G401.6 (cell line): ENCODE measurements at regions not wholly inside any gene's neighbourhood (a gene's known extent, or its start where the extent isn't known, plus 50 kb on each side); places are given as distances from the start of the nearest gene placed in this dataset.

Experiments
- FAIRE-seq: peaks from 2 replicates; lab custom pipeline; 2012; peaks lifted over from hg19 to GRCh38; lab: Jason Lieb, UNC

DNA sequence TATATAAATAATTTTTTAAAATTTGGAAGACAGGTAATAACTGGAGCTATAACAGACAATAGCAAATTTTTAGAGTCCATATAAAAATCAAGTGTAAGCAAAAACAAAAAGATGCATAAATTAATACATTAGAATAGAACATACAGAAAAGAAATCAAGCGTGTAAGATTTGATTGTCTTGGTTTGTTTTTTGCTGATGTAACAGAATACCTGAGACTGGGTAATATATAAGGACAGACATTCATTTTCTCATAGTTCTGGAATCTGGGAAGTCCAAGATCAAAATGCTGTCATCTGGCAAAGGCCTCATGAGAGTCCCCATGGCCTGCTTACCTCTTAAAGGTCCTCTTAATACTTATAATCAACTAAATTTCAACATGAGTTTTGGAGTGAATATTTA is 1010.1 kb downstream of the CDH18 start:
- FAIRE-seq, result no peak

DNA sequence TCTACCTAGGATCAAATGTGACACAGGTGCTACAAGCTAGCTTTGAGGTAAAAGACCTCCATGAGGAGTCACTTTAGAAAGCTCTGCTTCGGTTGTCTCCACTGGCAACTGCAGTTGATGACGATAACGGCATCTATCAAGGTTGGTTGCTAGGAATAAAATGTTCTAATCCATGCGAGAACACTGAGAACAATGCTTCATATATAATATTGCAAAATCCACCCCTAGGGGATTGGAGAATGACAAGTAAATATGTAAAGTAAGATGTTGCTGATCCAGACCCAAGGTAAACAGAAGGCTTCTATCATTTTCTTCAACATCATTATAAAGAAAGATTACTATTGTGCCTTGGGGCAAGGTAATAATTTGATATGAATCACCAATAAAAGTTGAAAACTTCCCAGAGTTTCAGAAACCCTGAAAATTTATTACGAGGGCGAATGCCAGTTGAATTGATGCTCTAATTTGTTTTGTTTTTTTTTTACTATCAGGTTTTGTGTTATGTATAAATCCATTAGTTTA is 1003.4 kb downstream of the CDH18 start:
- no peak for FAIRE-seq

DNA sequence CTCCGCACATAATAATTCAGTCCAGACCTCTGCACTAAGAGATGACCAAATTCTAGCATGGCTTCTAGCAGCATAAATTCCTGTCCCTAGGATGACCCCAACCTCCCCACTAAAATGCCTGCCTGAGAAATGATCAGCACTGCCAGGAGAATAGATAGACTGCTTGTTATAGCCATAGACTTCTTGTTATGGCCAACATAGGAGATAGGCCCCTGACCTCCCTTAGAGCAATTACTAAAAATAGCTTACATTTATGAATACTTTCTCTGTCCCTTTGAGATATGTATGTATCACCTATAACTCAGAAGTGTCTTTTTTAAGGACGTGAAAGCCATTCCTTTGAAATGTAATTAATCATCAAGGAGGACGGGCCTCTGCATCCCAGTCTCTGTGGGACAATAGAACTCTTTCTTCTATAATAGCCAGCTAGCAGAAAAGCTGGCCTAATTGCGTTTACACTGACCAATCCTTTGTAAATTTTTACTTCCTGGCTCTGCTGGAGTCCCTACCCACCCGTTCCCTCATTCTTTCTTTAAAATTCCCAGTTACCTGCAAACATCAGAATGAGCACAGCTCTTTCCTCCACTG is 1002.7 kb downstream of the CDH18 start:
- FAIRE-seq, result no peak

DNA sequence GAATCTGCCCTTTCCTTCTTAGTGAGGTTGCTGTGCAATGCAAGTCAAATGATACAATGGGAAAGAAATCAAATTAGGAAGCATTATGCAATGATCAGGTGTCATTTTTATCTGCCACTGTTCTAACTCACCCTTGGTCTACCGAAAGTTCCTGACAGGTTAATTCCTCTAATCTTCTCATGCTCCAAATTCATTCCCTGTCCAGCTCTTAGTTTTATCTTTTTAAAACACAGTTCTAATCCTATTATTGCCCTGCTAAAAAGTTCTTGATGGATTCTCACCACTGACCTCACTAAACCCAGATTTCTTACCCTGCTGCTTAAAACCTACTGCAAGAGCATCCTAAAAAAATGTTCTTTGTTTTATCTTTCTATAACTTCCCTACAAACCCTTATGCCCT is 1000.9 kb downstream of the CDH18 start:
- FAIRE-seq, result no peak

DNA sequence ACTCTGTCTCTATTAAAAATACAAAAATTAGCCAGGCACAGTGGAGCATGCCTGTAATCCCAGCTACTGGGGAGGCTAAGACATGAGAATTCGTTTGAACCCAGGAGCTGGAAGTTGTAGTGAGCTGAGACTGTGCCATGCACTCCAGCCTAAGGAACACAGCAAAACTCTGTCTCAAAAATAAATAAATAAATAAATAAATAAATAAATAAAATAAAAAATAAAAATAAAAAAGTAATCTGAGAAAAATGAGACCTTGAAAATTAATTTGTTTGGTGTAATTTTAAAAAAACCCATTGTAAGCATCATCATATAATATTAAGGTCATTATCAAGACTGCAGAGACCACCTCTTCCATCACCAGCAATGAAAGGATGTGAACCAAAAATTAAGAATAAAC is 997.1 kb downstream of the CDH18 start:
- FAIRE-seq, result no peak

DNA sequence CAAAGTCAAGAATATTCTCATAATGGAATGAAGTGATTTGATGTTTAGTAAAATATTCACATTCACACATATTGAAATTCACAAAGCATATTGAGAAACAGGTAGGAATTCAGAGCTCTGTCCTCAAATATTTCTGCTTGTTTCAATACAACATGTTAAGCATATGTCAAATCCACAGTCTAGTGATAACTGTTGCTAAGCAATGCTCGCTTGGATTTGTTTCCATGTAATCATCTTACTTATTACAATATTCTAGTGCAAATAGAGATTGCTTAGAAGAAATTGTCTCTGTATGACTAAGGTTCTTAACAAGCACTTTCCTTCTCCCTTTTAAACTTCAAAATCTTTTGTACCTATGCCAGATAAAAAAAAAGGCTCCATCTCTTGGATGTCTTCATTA is 995.7 kb downstream of the CDH18 start:
- no peak for FAIRE-seq

DNA sequence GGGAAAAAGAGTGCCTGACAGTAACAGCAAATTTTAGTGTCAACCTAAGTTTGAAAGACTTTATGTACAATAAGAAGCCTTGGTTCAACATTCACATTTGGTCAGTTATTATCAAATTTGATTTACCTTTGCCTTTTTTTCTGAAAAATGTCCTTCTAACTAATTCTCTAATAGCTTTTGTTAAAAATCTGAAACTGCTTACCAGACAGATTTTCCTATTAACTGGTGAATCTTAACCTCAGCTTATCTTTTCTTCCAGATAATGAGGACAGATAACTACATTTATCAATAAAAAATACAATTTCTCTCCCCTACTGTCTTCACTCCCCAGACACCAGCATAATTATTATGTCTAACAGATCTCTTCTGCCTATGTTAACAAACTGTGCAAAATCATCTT is 988.5 kb downstream of the CDH18 start:
- FAIRE-seq, result no peak

DNA sequence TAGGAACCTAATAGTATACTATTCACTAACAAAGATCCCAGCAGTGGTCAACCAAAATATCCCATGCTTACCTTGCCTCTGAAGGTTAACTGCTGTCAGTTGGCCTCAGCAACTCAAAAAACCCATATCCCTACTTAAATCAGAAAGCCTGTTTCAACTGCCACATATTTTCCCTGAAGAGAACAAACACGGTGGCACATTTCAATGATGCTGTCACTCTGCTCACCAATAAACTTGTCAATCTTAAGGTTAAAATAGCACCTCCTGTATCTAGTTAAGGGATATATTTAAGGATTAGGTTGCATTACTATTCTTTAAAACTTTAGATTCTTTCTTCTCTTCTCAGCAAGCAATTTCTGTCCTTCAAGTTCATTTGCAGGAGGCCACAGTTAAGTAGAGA is 986.9 kb downstream of the CDH18 start:
- FAIRE-seq, result no peak

DNA sequence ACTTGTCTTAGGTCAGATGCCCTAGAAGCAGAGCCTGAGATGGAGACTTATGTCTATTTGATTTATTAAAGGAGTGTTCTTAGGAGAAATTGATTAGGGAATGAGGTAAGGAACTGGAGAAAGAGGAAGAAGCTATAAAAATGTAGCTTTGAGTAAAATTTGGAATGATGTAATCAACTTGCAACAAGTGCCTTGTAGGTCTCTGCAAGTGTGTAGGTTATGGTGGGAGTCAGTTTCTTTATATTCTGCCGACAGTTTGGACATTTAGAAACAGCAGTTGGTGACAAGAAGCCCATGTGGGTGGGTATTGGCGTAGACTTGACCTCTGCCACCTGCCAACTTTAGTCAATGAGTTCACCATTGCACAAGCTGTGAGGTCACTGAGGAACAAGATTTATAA is 986.5 kb downstream of the CDH18 start:
- no peak for FAIRE-seq

DNA sequence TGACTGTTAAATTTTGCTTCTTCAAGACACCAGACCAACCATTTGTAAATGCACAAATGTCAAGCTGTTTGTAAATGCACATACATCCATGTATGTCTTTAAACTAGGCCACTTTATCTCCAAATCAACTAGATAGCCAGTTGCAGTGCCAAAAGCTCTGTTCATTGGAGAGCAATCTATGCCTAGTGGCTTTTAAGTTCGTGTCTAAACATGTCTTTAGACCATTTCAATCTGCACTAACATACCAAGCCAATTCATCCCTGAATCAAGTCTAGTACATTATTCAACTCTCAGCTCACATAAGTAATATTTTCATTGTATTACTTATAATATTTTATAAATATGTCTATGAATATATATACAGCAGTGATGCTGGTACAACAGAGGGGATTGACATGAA is 985.9 kb downstream of the CDH18 start:
- no peak for FAIRE-seq

DNA sequence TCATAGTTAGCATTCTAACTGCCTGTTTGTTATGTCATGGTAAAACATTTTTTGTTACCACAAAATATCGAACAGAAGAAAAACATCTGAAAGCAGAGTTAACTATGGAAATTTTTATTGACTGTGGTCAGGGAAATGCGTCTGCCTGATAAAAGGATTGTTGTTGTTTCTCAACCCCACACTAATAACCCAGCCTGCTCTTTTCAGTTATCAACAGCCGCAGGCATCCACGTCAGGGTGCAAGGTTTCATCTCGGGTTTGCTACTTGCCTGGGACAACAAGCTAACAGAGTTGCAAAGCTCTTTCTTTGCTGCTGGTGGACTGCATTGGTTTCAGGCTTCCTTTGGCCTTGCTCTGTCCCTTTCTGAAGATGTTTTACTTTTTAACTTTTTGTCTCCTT is 969.2 kb downstream of the CDH18 start:
- no peak for FAIRE-seq

DNA sequence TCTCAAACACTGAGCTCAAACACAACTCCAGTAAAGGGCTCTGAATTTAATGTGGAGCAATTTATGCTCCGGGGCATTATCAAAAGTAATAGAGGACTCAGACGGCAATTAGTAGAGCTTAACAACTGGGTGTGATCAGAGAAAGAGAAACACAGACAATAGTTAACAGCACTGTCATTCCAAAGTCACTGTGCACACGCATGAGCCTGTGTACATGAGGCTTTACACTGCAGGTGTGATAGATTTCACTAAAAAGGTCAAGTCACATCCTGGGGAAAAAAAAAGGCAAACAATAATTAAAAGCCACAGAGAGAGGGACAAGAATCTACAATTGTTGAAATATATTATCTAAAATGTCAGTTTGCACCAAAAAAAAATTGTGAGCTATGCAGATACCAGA is 956.5 kb downstream of the CDH18 start:
- FAIRE-seq, result no peak

DNA sequence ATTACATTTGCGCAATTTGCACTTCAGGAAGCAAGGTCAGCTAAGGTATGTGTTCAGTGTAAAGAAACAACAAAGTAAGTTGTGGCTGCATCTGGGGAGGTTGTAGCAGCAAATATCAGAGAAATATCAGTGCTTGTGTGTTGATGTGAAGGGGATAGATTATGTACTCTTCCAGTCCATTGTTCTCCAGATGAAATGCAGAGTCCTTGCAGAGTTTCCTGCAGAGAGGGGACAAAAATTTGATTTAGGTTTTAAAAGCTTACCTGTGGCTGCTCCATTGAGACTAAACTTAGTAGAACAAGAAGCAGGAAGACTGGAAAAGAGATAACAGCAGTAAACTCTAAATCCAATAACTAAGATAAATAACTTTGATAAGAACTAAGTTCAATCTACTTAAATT is 952.2 kb downstream of the CDH18 start:
- FAIRE-seq, result no peak

DNA sequence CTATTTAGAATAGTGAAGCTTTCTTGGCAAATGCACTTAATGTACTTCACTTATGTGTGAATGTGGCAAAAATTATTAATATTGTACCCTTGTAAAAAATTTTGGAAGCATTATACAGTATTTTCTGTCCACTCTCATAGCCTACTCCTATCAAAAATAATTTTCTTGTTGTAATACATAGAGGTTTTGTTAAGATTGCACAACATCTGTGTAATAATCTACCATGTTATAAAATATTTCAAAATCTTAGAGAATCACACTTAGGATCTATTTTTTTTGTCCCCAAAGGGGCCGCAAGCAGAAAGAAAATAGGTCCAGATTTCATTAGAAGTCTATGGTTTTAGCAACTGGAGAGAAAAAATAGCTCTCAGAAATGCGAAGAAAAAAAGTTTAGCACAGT is 945.9 kb downstream of the CDH18 start:
- FAIRE-seq, result no peak

DNA sequence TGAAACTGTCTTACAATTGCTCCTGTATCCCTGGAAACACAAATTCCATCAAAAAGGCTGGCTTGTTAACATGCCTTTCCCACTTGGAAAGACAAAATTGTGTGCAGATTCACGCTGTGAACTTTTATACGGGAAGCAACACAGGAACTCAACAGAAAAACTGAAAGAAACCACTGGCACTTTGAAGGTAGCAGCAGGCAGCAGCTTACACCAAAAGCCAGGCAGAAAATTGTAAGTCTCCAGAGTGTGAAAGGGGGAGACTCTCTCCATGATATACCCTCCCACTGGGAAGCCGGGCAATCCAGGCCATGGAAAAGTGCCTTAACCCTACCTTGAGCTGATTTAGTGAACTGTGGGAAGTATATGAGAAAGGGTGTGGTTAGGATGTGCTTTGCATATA is 943.7 kb downstream of the CDH18 start:
- FAIRE-seq, result no peak

DNA sequence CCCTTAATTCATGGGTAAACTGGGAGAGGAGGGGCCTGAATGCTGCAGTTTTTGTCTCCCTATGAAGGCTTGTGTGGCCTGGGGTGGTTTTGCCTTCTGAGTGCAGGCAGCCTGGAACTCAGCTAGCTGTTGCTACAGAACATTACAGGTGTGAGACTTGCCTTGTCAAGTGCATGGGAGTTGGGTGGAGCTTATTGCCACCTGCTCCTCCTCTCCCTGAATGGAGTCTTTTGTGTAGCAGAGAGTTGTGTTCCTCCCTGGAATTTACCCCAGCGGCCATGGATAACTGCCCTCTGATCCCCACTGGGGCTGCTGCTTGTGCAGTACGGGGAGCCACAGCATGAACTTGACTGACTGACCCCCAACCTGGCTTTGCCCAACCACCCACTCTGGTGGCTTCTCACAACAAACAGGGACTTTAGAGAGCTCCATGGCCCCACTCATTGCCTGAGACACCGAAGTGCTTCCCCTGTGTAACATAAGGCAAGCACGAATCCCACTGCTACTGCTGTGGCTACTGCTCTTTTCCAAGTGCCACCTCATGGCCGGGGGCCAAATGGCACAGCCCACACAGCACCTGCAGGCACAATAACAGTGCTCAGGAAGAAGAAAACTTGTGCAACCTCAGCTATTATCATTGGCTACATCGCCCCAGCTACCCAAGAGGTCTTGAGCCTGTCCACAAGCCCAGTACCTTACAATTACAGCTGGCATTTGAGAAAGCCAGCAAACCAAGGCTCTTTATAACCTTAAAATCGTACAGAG is 942.9 kb downstream of the CDH18 start:
- FAIRE-seq, result no peak

DNA sequence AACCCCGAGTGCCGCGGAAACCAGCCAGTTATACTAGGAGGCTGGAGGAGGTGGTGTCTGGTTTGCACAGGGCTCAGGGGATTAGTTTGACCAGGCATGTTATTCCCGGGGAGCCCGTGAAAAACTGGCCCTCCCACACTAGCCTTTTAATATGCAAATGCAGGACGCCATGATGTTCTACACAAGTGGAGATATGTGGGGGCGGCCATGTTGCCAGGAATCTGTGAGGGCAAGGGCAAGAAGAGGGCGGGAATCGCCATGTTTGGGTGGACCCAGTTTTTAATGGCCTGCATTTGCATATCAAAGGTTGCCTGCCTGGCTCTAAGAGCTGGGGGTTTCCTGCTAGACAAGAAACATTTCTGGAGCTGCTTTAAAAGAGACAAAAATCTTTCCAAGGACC is 940.7 kb downstream of the CDH18 start:
- no peak for FAIRE-seq

DNA sequence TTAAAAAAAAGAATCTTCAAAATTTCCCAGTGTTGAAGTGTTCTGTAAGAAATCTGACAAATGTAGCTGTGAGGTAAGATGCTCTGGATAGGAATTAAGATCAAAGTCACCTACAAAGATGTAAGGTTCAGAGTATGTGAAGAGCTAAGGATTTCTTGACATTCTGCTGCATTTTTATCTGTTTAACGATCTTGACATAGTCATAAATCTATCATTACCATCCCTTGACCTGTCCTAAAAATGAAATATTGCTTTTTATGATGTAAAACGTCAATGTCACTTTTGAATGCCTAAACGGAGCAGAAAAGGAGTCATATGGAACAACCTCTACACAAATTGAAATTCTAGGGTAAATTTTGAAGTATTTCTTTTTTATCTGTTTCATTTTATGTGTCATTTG is 939.3 kb downstream of the CDH18 start:
- FAIRE-seq, result no peak

DNA sequence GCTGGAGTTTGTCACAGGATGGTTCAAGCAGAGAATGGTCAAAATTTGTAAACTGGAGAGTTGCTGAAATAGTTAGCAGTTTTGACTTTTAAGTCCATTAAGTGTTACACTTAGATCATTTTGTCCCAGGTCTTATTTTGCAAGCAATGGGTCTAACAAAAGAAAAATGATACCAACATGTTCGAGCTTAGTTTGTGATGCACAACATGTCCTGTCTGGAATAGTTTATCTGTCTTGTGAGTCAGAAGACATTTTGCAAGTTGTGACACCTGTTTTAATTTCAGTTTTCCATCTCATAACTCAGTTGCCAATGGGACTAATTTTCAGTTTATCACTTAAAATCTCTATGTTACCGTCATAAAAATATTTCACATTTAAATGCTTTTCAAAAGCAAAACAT is 929.8 kb downstream of the CDH18 start:
- FAIRE-seq, result no peak

DNA sequence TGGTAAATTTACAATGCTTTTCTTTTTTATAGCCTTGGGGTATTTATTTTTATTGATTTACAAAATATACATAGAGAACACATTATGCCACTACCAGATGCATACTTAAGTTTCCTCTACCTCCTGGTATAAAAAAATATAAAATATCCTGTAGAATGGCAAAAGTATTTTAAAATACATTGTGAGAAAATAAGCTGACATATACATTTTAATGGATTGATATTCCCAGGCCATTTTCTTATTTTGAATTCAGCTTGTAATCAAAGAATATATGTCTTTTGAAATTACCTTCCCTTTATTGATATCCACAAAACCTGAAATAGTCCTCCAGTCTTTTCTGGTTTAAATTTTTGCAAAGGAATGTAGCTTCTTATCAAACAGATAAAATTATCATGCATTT is 923.9 kb downstream of the CDH18 start:
- no peak for FAIRE-seq

DNA sequence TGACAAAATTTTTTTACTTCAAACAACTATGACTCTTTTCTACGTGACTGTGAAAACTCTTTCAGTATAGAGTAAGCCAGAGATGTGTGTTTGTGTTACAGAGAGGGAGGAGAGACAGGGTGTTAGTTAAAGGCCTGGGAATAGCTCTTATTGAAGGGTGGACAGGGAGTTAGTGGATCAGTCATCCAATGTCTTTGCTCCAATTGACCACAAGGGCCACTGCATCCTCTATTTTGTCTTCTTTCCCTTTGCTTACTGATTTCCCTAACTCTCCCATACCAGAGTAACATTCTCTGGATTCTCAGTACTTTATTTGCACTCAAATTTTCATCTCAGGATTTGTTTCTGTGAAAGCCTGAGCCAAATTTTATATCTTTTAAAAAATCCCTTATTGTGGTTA is 920.3 kb downstream of the CDH18 start:
- no peak for FAIRE-seq

DNA sequence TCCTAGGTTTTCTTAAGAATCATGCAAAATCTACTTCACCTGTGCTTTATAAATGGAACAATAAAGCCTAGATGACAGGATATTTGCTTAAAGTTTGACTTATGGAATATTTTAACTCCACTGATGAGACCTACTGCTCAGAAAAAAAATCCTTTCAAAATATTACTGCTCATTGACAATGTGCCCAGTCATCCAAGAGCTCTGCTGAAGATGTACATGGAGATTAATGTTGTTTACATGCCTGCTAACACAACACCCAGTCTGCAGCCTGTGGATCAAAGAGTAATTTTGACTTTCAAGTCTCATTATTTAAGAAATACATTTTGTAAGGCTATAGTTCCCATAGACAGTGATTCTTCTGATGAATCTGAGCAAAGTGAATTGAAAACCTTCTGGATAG is 889.6 kb downstream of the CDH18 start:
- FAIRE-seq, result no peak

DNA sequence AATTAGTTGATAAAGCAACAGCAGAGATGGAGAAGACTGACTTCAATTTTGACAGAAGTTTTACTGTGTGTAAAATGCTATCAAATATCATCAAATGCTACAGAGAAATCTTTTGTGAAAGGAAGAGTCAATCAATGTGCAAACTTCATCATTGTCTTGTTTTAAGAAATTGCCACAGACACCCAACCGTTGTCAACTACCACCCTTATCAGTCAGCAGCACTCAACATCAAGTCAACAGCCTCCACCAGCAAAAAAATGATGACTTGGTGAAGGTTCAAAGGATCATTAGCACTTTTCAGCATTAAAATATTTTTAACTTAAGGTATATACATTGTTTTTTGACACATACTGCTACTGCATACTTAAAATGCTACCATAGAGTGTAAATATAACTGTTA is 888.8 kb downstream of the CDH18 start:
- FAIRE-seq, result no peak

DNA sequence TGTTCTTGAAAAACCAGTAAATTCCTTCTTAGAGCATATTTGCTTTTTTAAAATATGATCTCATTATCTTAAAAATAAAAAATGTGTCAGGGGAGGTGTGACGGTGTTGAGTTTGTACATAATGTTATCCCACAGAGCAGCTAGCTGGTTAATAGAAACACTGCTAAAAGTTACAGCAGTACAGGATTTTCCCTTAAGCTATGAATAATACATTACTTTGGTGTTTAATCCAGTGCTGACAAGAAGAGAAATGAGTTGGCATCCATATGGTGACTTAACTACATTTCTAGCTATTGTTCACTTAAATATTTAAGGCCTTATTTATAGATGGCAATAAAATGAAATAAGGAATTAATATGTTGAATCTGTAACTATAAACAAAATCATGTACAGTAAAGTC is 883.1 kb downstream of the CDH18 start:
- FAIRE-seq, result no peak
